Breast epithelium (tissue), 4 donors: ENCODE measurements at regions not wholly inside any gene's neighbourhood (a gene's known extent, or its start where the extent isn't known, plus 50 kb on each side); places are given as distances from the start of the nearest gene placed in this dataset.

Experiments used
- DNase-seq, 2 donors: peaks; one replicate each; pipeline ENCODE4 v3.0.0-alpha.2; 2019; ENCODE audit warnings: low spot score in 2 of 2
- H3K27ac ChIP-seq, 2 donors: fragments of 200-600 bp; sonication (generic) in 1 of 2; one replicate each; pipeline ENCODE4 v1.5.1; 2016 to 2019; ENCODE audit warnings: mild to moderate bottlenecking in 1 of 2
- H3K27me3 ChIP-seq, 2 donors: fragments of 200-600 bp; sonication (generic) in 1 of 2; one replicate each; pipeline versions ENCODE4 v1.5.1 to v1.6.0; 2017 to 2019; ENCODE audit warnings: control low read depth in 1 of 2, mild to moderate bottlenecking in 1 of 2
- H3K36me3 ChIP-seq: fragments of 200-600 bp; one replicate; pipeline ENCODE4 v1.5.1; 2019
- H3K4me1 ChIP-seq, 2 donors: fragments of 200-600 bp; sonication (generic); one replicate each; pipeline ENCODE4 v1.5.1; 2016 to 2019; ENCODE audit warnings: control low read depth in 1 of 2
- H3K4me3 ChIP-seq, 3 donors: fragments of 200-600 bp; sonication (generic); 1 replicate in 2 of 3; 2 replicates in 1 of 3; pipeline ENCODE4 v1.5.1; 2016 to 2019; ENCODE audit warnings: mild to moderate bottlenecking in 3 of 3, moderate library complexity in 2 of 3
- H3K9me3 ChIP-seq, 2 donors: fragments of 200-600 bp; sonication (generic) in 1 of 2; one replicate each; pipeline ENCODE4 v1.5.1; 2016 to 2019; ENCODE audit warnings: control low read depth in 1 of 2
- CTCF ChIP-seq, 3 donors: fragments of 450-650 bp; IDR thresholded peaks; one replicate each; pipeline ENCODE4 v1.5.1; 2016 to 2017; ENCODE audit warnings: antibody characterized with exemption in 3 of 3, mild to moderate bottlenecking in 3 of 3, moderate library complexity in 3 of 3
- POLR2A ChIP-seq: fragments of 450-650 bp; IDR thresholded peaks from one replicate; pipeline ENCODE4 v1.6.1; 2016; ENCODE audit warnings: antibody characterized with exemption, mild to moderate bottlenecking, moderate library complexity
- POLR2AphosphoS5 ChIP-seq, 3 donors: sonication (generic); formaldehyde crosslinking; IDR thresholded peaks; one replicate each; pipeline ENCODE4 v1.6.1; 2017; ENCODE audit warnings: antibody characterized with exemption in 3 of 3
- intact Hi-C: fragments of 100-400 bp; cut with DNase I; formaldehyde crosslinking; loops from one replicate; pipeline ENCODE4 v1.15.1; 2023; ENCODE audit warnings: low total_unique reads

- DNase-seq = no peak
- TF ChIP-seq POLR2AphosphoS5 (IDR thresholded peaks at IDR 0.05) (no peak), CTCF (IDR thresholded peaks at IDR 0.05) (no peak), POLR2A (no peak)
- Histone ChIP-seq H3K4me3 (no peak overlapping the region), H3K4me1 (no peaks in the 10 kb centered on the region), H3K27me3 (peaks cover 0 to 14% of the 10 kb centered on the region in 2 donors), H3K9me3 (no peaks in the 10 kb centered on the region), H3K27ac (no peak overlapping the region), H3K36me3 (no peaks in the 10 kb centered on the region)
- intact Hi-C loops = no loop called here
Observed at GRCh38 chr10:104581884-104582601, 59.0 kb upstream of the SORCS3 start.

GRCh38 chr10:104582602-104582951, 58.5 kb upstream of the SORCS3 start:
- no peaks in the 10 kb centered on the region for H3K4me1 ChIP-seq
- intact Hi-C loops = no loop called here
- no peaks in the 10 kb centered on the region for H3K36me3 ChIP-seq
- H3K27me3 ChIP-seq = peaks cover 0 to 14% of the 10 kb centered on the region in 2 donors
- no peak overlapping the region for H3K27ac ChIP-seq
- no peak overlapping the region for H3K4me3 ChIP-seq
- no peak for DNase-seq
- no peaks in the 10 kb centered on the region for H3K9me3 ChIP-seq
- TF ChIP-seq POLR2AphosphoS5 (IDR thresholded peaks at IDR 0.05) = no peak
- TF ChIP-seq CTCF (IDR thresholded peaks at IDR 0.05) = no peak
- TF ChIP-seq POLR2A = no peak

- no peak overlapping the region for H3K27ac ChIP-seq
- H3K4me3 ChIP-seq = no peak overlapping the region
- DNase-seq = no peak
- H3K4me1 ChIP-seq = no peaks in the 10 kb centered on the region
- intact Hi-C loops = no loop called here
- H3K9me3 ChIP-seq = no peaks in the 10 kb centered on the region
- H3K27me3 ChIP-seq = peaks cover 0 to 14% of the 10 kb centered on the region in 2 donors
- no peaks in the 10 kb centered on the region for H3K36me3 ChIP-seq
- TF ChIP-seq CTCF (IDR thresholded peaks at IDR 0.05) (no peak), POLR2AphosphoS5 (IDR thresholded peaks at IDR 0.05) (no peak), POLR2A (no peak)
Observed at GRCh38 chr10:104582966-104583365, 58.1 kb upstream of the SORCS3 start.

- Histone ChIP-seq H3K9me3 (no peaks in the 10 kb centered on the region), H3K27me3 (peaks cover 0 to 10% of the 10 kb centered on the region in 2 donors), H3K4me3 (no peak overlapping the region), H3K4me1 (no peaks in the 10 kb centered on the region), H3K36me3 (no peaks in the 10 kb centered on the region), H3K27ac (no peak overlapping the region)
- no peak for TF ChIP-seq POLR2AphosphoS5 (IDR thresholded peaks at IDR 0.05)
- TF ChIP-seq POLR2A = no peak
- no peak for TF ChIP-seq CTCF (IDR thresholded peaks at IDR 0.05)
- no peak for DNase-seq
- intact Hi-C loops = no loop called here
Observed at GRCh38 chr10:104584541-104584940, 56.5 kb upstream of the SORCS3 start.

GRCh38 chr10:104587751-104588150, 53.3 kb upstream of the SORCS3 start:
- no peak for TF ChIP-seq CTCF (IDR thresholded peaks at IDR 0.05)
- TF ChIP-seq POLR2AphosphoS5 (IDR thresholded peaks at IDR 0.05) = no peak
- no peak for TF ChIP-seq POLR2A
- no peak overlapping the region for H3K4me3 ChIP-seq
- intact Hi-C loops = no loop called here
- no peak for DNase-seq
- H3K36me3 ChIP-seq = no peaks in the 10 kb centered on the region
- H3K4me1 ChIP-seq = no peaks in the 10 kb centered on the region
- peaks cover 0 to 4% of the 10 kb centered on the region in 2 donors for H3K27me3 ChIP-seq
- no peaks in the 10 kb centered on the region for H3K9me3 ChIP-seq
- no peak overlapping the region for H3K27ac ChIP-seq
